Prostate gland (tissue), 2 donors: ENCODE measurements at regions not wholly inside any gene's neighbourhood (a gene's known extent, or its start where the extent isn't known, plus 50 kb on each side); places are given as distances from the start of the nearest gene placed in this dataset.
"Not testable (repeated sequence)": the region's sequence is repeated elsewhere in the genome, so short reads cannot be mapped to it uniquely, and the experiment has no call there.

Experiments used
- CTCF ChIP-seq, 4 experiments: fragments of 200-600 bp in 2 of 4; fragments of 450-650 bp in 2 of 4; sonication (generic) in 2 of 4; IDR thresholded peaks; 1 replicate in 3 of 4; 2 replicates in 1 of 4; pipeline ENCODE4 v1.5.1; 2016 to 2019; ENCODE audit warnings: antibody characterized with exemption in 4 of 4, mild to moderate bottlenecking in 2 of 4, moderate library complexity in 2 of 4
- POLR2A ChIP-seq: fragments of 450-650 bp; IDR thresholded peaks from one replicate; pipeline ENCODE4 v1.6.1; 2016; ENCODE audit warnings: antibody characterized with exemption, mild to moderate bottlenecking

- not testable (repeated sequence) for TF ChIP-seq POLR2A; CTCF (IDR thresholded peaks at IDR 0.05)
These were observed 220.6 kb downstream of the TMEM121 start for GRCh38 chr14:105746800-105747502.
